ENCODE measurements at regions not wholly inside any gene's neighbourhood (a gene's known extent, or its start where the extent isn't known, plus 50 kb on each side); places are given as distances from the start of the nearest gene placed in this dataset.

DNA sequence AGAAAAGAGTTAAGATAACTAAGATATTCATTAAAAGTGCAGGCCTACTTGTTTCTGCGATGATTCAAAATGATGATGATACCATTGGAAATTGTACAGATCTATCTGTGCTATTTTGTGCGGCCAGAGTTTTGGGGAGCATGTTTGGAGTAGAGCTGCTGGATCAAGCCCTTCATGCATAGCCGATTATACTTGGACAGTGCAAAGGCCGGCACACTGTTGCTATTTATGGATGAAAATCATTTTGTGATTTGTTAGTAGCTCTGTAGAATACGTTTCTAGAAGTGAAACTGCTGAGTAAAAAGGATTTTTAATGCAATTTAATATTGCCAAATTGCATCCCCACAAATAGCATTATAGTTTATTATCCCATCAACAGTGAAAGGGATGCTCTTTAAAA lies 82.1 kb upstream of the NMUR2 start:
- Histone ChIP-seq H3K9me3 (ENCODE audit: control insufficient read depth, insufficient read depth, low read depth, low read length) (no peaks in the 10 kb centered on the region), H3K27ac (ENCODE audit: low read depth, low read length) (no peak overlapping the region), H3K4me3 (ENCODE audit: low read depth, low read length) (no peak overlapping the region), H3K9ac (ENCODE audit: low read length) (no peak overlapping the region), H3K4me1 (ENCODE audit: control insufficient read depth, insufficient read depth, low read length) (no peaks in the 10 kb centered on the region), H3K36me3 (ENCODE audit: control insufficient read depth, insufficient read depth, low read length) (no peaks in the 10 kb centered on the region), H3K27me3 (ENCODE audit: control insufficient read depth, insufficient read depth, low read length) (no peaks in the 10 kb centered on the region)

DNA sequence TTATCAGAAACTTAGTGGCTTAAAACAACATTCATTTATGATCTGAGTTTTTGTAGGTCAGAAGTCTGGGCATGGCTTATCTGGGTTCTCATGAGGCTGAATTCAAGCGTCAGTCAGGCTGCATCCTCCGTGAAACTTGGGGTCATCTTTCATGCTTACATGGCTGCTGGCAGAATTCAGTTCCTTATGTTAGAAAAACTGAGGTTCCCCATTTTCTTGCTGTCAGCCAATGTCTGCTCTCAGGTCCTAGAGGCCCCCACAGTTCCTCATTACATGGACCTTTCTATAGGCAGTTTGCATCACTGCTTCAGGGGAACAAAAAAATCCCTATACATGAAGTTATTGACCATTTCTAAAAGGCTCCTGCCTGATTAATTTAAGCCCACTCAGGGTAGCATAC lies 83.8 kb upstream of the NMUR2 start:
- Histone ChIP-seq H3K9ac (ENCODE audit: low read length) (no peak overlapping the region), H3K9me3 (ENCODE audit: control insufficient read depth, insufficient read depth, low read depth, low read length) (no peaks in the 10 kb centered on the region), H3K27ac (ENCODE audit: low read depth, low read length) (no peak overlapping the region), H3K27me3 (ENCODE audit: control insufficient read depth, insufficient read depth, low read length) (no peaks in the 10 kb centered on the region), H3K4me3 (ENCODE audit: low read depth, low read length) (no peak overlapping the region), H3K36me3 (ENCODE audit: control insufficient read depth, insufficient read depth, low read length) (no peaks in the 10 kb centered on the region), H3K4me1 (ENCODE audit: control insufficient read depth, insufficient read depth, low read length) (no peaks in the 10 kb centered on the region)

DNA sequence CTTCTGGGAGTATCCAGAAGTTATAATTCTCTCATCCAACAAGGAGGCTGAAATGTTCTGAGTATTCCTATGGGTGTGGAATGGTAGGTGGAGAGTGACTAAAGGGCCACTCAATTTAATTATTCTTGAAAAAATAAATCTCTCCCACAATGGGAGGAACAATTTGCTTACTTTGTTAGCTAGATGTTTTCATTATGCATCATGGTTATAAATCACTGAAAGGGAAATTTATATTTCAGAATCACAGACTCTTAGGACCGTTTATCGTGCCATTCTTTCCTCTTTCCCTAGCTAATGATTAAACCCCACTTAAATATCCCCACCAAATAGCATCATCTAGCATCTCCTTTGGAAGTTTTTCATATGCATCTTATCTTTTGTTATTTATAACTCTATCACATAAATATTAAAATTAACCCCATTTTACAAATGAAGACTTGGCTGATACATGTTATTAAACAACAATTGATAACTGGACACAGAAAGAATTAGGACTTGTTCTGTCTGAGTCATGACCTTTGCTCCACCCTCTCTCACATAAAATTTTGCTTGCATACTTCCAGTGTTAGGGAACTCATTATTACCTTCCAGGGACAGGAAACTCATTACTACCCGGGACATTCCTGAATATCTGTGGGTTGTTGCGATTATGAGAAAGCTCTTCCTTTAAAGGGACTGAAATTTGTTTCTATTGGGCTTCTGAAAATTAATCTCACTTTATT lies 94.9 kb upstream of the NMUR2 start:
- Histone ChIP-seq H3K9me3 (ENCODE audit: control insufficient read depth, insufficient read depth, low read depth, low read length) (no peaks in the 10 kb centered on the region), H3K9ac (ENCODE audit: low read length) (no peak overlapping the region), H3K27ac (ENCODE audit: low read depth, low read length) (no peak overlapping the region), H3K4me3 (ENCODE audit: low read depth, low read length) (no peak overlapping the region), H3K27me3 (ENCODE audit: control insufficient read depth, insufficient read depth, low read length) (no peaks in the 10 kb centered on the region), H3K36me3 (ENCODE audit: control insufficient read depth, insufficient read depth, low read length) (no peaks in the 10 kb centered on the region), H3K4me1 (ENCODE audit: control insufficient read depth, insufficient read depth, low read length) (peaks cover 6% of the 10 kb centered on the region; the same call in 1 of the 2 replicates)

DNA sequence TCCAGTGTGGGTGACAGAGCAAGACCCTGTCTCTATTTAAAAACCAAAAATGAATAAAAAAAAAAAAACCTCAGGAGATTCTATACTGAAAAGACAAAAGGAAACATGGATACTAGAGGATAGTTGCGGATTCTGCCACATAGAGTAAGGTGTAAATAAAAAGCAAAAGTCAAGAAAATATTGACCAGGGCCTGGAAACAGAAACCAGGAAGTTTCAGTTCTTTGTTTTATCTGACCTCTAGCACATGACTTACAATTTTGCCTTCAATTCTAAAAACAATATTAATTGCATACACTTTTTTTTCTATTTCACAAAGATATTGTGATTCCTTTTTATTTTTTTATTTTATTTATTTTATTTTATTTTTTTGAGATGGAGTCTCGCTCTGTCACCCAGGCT lies 96.2 kb upstream of the NMUR2 start:
- no peaks in the 10 kb centered on the region for H3K9me3 ChIP-seq (ENCODE audit: control insufficient read depth, insufficient read depth, low read depth, low read length)
- H3K4me1 ChIP-seq (ENCODE audit: control insufficient read depth, insufficient read depth, low read length): peaks cover 6% of the 10 kb centered on the region; the same call in 1 of the 2 replicates
- no peak overlapping the region for H3K4me3 ChIP-seq (ENCODE audit: low read depth, low read length)
- H3K27ac ChIP-seq (ENCODE audit: low read depth, low read length): no peak overlapping the region
- no peak overlapping the region for H3K9ac ChIP-seq (ENCODE audit: low read length)
- H3K36me3 ChIP-seq (ENCODE audit: control insufficient read depth, insufficient read depth, low read length): no peaks in the 10 kb centered on the region
- no peaks in the 10 kb centered on the region for H3K27me3 ChIP-seq (ENCODE audit: control insufficient read depth, insufficient read depth, low read length)

DNA sequence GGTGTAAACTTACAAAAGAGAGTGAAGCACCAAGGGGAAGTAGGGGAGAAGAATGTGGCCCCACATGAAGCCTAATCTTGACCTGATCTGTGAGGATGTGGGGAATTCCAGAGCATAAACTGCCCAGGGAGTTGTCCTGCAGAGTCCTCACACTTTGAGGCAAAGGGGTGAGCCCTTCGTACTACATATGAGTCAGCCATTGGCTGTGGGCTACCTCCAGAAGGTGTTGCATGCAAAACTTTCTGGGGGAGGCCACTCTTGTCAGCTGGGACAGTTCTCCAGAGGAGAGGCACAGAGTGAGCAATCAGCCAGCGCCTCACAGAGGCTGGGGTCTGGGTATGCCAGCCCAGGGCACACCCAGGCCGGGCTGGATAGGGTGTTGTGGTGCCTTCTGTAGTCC lies 98.1 kb upstream of the NMUR2 start:
- H3K27me3 ChIP-seq (ENCODE audit: control insufficient read depth, insufficient read depth, low read length): no peaks in the 10 kb centered on the region
- H3K9ac ChIP-seq (ENCODE audit: low read length): no peak overlapping the region
- H3K36me3 ChIP-seq (ENCODE audit: control insufficient read depth, insufficient read depth, low read length): no peaks in the 10 kb centered on the region
- H3K9me3 ChIP-seq (ENCODE audit: control insufficient read depth, insufficient read depth, low read depth, low read length): no peaks in the 10 kb centered on the region
- H3K27ac ChIP-seq (ENCODE audit: low read depth, low read length): no peak overlapping the region
- no peak overlapping the region for H3K4me3 ChIP-seq (ENCODE audit: low read depth, low read length)
- H3K4me1 ChIP-seq (ENCODE audit: control insufficient read depth, insufficient read depth, low read length): peaks cover 6% of the 10 kb centered on the region; the same call in 1 of the 2 replicates

DNA sequence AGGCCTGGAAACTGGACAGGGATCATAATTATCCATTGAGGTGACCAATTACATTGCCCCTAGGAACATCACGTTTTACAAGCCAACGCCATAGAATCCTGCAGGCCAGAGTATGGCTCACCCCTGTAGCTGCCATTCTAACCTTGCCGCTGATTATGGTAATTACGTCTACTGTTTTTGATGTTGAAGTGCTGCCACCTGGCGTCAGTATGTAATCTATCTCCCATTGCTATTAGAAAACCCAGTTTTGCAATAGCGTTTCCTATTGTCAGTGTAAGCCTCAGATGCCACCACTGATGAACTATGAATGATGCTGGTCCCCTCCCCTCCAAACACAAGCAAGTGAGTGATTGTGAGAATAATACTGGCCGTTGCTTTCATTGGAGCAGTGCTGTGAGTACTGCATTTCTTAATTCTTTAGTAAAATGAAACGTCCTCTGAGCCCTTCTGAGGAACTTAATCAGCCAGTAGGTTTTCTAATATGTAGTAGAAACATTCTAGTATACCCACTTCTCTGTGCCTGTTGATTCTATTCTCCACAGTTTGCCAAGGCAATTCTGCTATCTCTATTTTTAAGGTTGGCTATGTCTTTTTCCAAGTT lies 100.5 kb upstream of the NMUR2 start:
- Histone ChIP-seq H3K9ac (ENCODE audit: low read length) (no peak overlapping the region), H3K27me3 (ENCODE audit: control insufficient read depth, insufficient read depth, low read length) (no peaks in the 10 kb centered on the region), H3K4me3 (ENCODE audit: low read depth, low read length) (no peak overlapping the region), H3K36me3 (ENCODE audit: control insufficient read depth, insufficient read depth, low read length) (no peaks in the 10 kb centered on the region), H3K9me3 (ENCODE audit: control insufficient read depth, insufficient read depth, low read depth, low read length) (no peaks in the 10 kb centered on the region), H3K4me1 (ENCODE audit: control insufficient read depth, insufficient read depth, low read length) (no peaks in the 10 kb centered on the region), H3K27ac (ENCODE audit: low read depth, low read length) (no peak overlapping the region)

DNA sequence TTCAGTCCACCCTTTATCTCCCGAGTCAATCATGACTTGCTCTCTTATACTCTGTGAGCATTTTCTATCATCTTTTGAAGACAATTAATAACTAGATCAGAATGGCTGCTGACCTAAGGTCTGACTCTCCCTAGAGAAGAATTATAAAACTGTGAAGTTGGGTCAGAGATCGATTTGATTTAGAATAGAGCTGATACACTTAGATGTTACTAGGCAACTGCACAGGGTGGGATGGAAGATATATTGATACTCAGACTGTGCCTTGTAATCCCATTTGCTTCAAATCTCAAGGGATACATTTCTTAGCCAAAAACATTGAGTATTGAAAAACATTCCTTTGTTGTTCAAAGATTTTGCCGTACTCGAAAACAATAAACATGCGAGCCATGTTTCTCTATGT lies 106.0 kb upstream of the NMUR2 start:
- H3K27me3 ChIP-seq (ENCODE audit: control insufficient read depth, insufficient read depth, low read length): no peaks in the 10 kb centered on the region
- H3K9me3 ChIP-seq (ENCODE audit: control insufficient read depth, insufficient read depth, low read depth, low read length): no peaks in the 10 kb centered on the region
- H3K27ac ChIP-seq (ENCODE audit: low read depth, low read length): no peak overlapping the region
- no peak overlapping the region for H3K4me3 ChIP-seq (ENCODE audit: low read depth, low read length)
- peaks cover 8% of the 10 kb centered on the region for H3K4me1 ChIP-seq (ENCODE audit: control insufficient read depth, insufficient read depth, low read length)
- H3K36me3 ChIP-seq (ENCODE audit: control insufficient read depth, insufficient read depth, low read length): no peaks in the 10 kb centered on the region
- no peak overlapping the region for H3K9ac ChIP-seq (ENCODE audit: low read length)

DNA sequence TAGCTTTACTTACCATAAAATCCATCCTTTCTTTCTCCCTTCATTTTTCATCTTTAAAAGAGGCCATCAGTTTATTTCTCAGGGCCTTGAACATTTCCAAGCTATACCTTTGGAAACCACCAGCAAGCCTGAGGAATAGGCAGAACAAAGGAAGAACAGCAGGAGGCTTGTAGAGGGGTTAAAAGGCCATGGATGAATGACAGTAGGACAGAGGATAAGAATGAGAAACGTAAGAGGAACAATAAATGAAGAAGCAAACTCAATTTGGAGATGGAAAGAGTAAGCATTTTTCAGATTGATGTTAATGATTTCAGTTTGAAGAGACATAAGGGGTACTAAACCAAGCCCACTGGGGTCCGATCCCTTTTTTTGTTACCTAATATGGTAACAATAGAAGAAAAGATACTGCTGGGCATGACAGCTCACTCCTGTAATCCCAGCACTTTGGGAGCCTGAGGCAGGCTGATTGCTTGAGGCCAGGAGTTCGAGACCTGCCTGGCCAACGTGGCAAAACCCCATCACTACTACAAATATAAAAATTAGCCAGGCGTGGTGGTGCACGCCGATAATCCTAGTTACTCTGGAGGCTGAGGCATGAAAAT lies 106.6 kb upstream of the NMUR2 start:
- H3K36me3 ChIP-seq (ENCODE audit: control insufficient read depth, insufficient read depth, low read length): no peaks in the 10 kb centered on the region
- H3K9ac ChIP-seq (ENCODE audit: low read length): no peak overlapping the region
- H3K4me1 ChIP-seq (ENCODE audit: control insufficient read depth, insufficient read depth, low read length): peaks cover 8% of the 10 kb centered on the region
- H3K27me3 ChIP-seq (ENCODE audit: control insufficient read depth, insufficient read depth, low read length): no peaks in the 10 kb centered on the region
- no peaks in the 10 kb centered on the region for H3K9me3 ChIP-seq (ENCODE audit: control insufficient read depth, insufficient read depth, low read depth, low read length)
- H3K4me3 ChIP-seq (ENCODE audit: low read depth, low read length): no peak overlapping the region
- no peak overlapping the region for H3K27ac ChIP-seq (ENCODE audit: low read depth, low read length)

DNA sequence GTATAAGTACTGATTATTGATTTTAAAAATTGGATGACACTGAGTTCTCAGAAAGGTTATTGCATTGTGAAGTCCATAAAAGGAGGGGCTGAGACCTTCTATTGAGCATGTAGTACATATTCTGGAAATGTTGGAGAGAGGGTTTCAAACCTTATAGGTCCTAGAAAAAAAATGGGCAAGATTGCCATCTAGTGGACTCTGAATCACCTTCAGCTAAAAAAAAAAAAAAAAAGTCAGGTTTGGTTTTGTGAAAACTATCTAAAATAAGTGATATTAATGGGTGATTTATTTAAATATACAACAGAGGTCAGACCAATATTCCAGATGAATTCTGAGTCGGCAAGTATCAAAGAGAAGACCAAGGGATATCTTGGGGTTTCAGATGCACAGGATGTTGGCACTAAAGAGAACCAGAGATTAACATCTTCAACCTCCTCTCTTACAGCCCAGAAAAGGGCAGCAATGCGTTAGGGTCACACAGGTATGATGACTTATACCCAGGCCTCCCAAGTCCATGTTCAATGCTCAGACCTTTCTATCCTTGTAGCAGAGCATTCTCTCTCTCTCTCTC lies 109.8 kb upstream of the NMUR2 start:
- Histone ChIP-seq H3K9me3 (ENCODE audit: control insufficient read depth, insufficient read depth, low read depth, low read length) (no peaks in the 10 kb centered on the region), H3K4me3 (ENCODE audit: low read depth, low read length) (no peak overlapping the region), H3K36me3 (ENCODE audit: control insufficient read depth, insufficient read depth, low read length) (no peaks in the 10 kb centered on the region)

DNA sequence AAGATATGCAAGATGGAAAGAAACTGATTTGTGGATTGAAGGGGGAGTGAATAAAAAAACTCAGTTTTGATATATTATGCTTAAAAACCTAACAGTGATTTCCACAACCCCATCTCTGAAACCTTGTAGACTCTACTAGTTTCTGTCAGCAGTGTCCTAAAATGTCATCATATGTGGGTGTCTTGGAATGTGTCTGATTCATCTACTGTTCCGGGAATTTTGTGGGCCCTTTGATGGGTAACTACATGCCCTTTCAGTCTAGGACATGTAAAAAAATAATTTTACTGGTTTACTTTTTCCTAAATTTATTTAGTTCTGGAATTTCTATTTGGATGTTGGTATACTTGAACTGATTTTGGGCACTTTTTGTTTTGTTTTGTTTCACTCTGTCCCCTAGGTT lies 118.9 kb upstream of the NMUR2 start:
- Histone ChIP-seq H3K9me3 (ENCODE audit: control insufficient read depth, insufficient read depth, low read depth, low read length) (no peaks in the 10 kb centered on the region), H3K9ac (ENCODE audit: low read length) (no peak overlapping the region), H3K4me1 (ENCODE audit: control insufficient read depth, insufficient read depth, low read length) (peaks cover 12% of the 10 kb centered on the region), H3K27me3 (ENCODE audit: control insufficient read depth, insufficient read depth, low read length) (no peaks in the 10 kb centered on the region), H3K4me3 (ENCODE audit: low read depth, low read length) (no peak overlapping the region), H3K36me3 (ENCODE audit: control insufficient read depth, insufficient read depth, low read length) (no peaks in the 10 kb centered on the region), H3K27ac (ENCODE audit: low read depth, low read length) (no peak overlapping the region)

More for the DNA sequence above, 109.8 kb upstream of the NMUR2 start:
- Histone ChIP-seq H3K4me1 (ENCODE audit: control insufficient read depth, insufficient read depth, low read length) (peaks cover 8% of the 10 kb centered on the region), H3K27me3 (ENCODE audit: control insufficient read depth, insufficient read depth, low read length) (no peaks in the 10 kb centered on the region), H3K27ac (ENCODE audit: low read depth, low read length) (no peak overlapping the region), H3K9ac (ENCODE audit: low read length) (no peak overlapping the region)

DNA sequence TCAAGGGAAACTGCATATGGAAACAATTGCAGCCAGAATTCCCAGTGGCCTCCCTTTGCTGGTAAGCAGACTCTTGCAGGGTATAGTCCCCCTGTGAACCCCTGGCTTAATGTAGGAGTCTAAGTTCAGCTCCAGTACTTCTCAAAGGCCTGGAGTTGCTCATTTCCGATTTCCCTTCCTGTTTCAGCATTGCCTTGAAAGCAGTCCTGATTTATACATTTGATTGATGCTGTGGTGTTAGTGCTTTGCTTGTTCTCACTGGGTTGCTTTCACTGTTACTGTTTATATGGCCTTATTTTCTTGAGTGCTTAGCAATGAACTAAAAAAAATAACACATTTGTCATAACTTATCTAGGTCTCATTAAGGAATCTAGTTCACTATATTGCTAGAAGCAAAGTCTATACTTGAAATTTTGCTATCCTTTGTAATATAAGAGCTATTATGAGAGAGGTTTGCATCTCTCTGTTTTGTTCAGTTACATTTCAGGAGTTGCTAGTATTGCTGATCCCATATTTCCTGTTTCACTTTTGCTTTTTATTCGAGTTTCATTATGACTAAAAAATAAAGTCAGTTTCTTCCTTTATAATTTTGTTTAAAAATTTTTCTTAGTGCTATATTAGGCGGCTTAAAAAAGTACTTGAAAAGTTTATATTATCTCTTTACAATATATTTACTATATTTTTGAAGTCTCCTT lies 122.4 kb upstream of the NMUR2 start:
- H3K27ac ChIP-seq (ENCODE audit: low read depth, low read length): no peak overlapping the region
- no peak overlapping the region for H3K9ac ChIP-seq (ENCODE audit: low read length)
- H3K4me3 ChIP-seq (ENCODE audit: low read depth, low read length): no peak overlapping the region
- peaks cover 29% of the 10 kb centered on the region for H3K4me1 ChIP-seq (ENCODE audit: control insufficient read depth, insufficient read depth, low read length)
- H3K36me3 ChIP-seq (ENCODE audit: control insufficient read depth, insufficient read depth, low read length): no peaks in the 10 kb centered on the region
- no peaks in the 10 kb centered on the region for H3K27me3 ChIP-seq (ENCODE audit: control insufficient read depth, insufficient read depth, low read length)
- no peaks in the 10 kb centered on the region for H3K9me3 ChIP-seq (ENCODE audit: control insufficient read depth, insufficient read depth, low read depth, low read length)

Data from HUES6 (cell line).